ENCODE measurements at regions not wholly inside any gene's neighbourhood (a gene's known extent, or its start where the extent isn't known, plus 50 kb on each side); places are given as distances from the start of the nearest gene placed in this dataset.

DNA sequence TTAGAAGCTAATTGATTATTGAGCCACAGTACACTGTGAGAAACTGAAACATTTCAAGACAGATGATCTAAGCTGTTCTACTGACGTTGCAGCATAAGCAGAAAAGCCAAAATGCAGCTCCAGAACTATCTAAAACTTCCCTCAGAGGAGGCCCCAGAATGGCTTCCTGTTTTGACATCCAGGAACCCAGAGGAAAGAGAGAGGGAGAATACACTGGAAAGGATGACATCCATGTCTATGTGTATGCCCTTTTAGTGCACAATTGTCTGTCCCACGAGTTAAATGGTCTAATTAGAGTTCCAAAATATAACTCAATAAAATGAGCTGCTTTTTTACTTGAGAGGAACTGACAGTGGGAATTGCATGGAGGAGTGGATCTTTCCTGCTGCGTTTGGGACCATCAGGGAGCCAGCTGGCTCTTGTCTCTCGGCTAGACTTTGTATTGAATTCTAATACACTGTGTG is 688.1 kb downstream of the ZNF385D start:
- peaks cover 2% of the 10 kb centered on the region for H3K27me3 Mint-ChIP-seq (ENCODE audit: unreplicated experiment)
- no peak for DNase-seq (ENCODE audit: extremely low spot score, unreplicated experiment)
- TF ChIP-seq, protein P1, sequence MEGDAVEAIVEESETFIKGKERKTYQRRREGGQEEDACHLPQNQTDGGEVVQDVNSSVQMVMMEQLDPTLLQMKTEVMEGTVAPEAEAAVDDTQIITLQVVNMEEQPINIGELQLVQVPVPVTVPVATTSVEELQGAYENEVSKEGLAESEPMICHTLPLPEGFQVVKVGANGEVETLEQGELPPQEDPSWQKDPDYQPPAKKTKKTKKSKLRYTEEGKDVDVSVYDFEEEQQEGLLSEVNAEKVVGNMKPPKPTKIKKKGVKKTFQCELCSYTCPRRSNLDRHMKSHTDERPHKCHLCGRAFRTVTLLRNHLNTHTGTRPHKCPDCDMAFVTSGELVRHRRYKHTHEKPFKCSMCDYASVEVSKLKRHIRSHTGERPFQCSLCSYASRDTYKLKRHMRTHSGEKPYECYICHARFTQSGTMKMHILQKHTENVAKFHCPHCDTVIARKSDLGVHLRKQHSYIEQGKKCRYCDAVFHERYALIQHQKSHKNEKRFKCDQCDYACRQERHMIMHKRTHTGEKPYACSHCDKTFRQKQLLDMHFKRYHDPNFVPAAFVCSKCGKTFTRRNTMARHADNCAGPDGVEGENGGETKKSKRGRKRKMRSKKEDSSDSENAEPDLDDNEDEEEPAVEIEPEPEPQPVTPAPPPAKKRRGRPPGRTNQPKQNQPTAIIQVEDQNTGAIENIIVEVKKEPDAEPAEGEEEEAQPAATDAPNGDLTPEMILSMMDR (IDR thresholded peaks at IDR 0.05): no peak
- no peaks in the 10 kb centered on the region for H3K36me3 Mint-ChIP-seq (ENCODE audit: unreplicated experiment)
- H3K9me3 Mint-ChIP-seq (ENCODE audit: unreplicated experiment): no peaks in the 10 kb centered on the region
- no peak overlapping the region for H3K27ac Mint-ChIP-seq (ENCODE audit: unreplicated experiment)
- H3K4me1 Mint-ChIP-seq (ENCODE audit: unreplicated experiment): no peaks in the 10 kb centered on the region
- H3K4me3 Mint-ChIP-seq (ENCODE audit: unreplicated experiment): no peak overlapping the region

DNA sequence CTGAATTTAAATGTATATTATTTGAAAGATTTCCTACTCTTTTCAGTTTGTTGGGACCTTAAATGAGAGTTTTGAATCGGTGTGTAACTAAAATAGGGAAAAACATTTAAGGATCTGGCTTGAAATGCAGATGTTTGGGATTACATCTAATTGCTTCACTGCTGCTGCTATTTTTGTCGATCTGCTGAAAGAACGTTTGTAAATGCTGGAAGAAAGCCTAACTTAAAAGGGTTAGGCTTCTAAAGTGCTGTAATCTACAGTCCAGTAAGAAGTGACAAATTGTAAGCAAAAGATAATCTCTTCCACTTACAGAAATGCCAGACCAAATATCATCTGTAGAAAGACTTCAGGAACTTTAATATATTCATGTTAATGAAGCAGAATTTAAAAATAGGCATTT is 691.6 kb downstream of the ZNF385D start:
- Mint-ChIP-seq H3K36me3 (ENCODE audit: unreplicated experiment) (no peaks in the 10 kb centered on the region), H3K9me3 (ENCODE audit: unreplicated experiment) (no peaks in the 10 kb centered on the region), H3K27ac (ENCODE audit: unreplicated experiment) (no peak overlapping the region), H3K4me1 (ENCODE audit: unreplicated experiment) (no peaks in the 10 kb centered on the region), H3K27me3 (ENCODE audit: unreplicated experiment) (peaks cover 2% of the 10 kb centered on the region), H3K4me3 (ENCODE audit: unreplicated experiment) (no peak overlapping the region)
- TF ChIP-seq, protein P1 (IDR thresholded peaks at IDR 0.05): no peak
- DNase-seq (ENCODE audit: extremely low spot score, unreplicated experiment): no peak

DNA sequence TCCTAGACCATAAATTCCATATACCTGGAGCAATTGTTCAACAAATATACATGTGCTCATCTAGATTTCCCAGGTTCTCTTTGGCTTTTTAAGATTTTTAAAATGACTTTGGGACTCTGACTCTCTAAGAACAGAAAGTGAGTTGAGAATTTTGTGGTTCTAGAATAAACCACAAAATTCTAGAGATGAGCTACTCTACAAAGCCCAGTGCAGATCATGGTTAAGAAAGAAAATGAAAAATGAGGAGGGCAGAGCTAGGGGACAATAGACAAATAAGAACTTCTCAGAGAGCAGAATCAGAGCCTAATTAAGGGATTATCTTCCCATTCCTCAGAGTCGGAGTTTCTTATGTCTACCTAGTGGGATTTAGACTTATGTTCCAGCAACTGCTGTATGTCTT is 694.7 kb downstream of the ZNF385D start:
- H3K4me3 Mint-ChIP-seq (ENCODE audit: unreplicated experiment): no peak overlapping the region
- DNase-seq (ENCODE audit: extremely low spot score, unreplicated experiment): no peak
- H3K9me3 Mint-ChIP-seq (ENCODE audit: unreplicated experiment): no peaks in the 10 kb centered on the region
- H3K27ac Mint-ChIP-seq (ENCODE audit: unreplicated experiment): no peak overlapping the region
- TF ChIP-seq, protein P1 (IDR thresholded peaks at IDR 0.05): no peak
- H3K27me3 Mint-ChIP-seq (ENCODE audit: unreplicated experiment): peaks cover 2% of the 10 kb centered on the region
- no peaks in the 10 kb centered on the region for H3K4me1 Mint-ChIP-seq (ENCODE audit: unreplicated experiment)
- H3K36me3 Mint-ChIP-seq (ENCODE audit: unreplicated experiment): no peaks in the 10 kb centered on the region

DNA sequence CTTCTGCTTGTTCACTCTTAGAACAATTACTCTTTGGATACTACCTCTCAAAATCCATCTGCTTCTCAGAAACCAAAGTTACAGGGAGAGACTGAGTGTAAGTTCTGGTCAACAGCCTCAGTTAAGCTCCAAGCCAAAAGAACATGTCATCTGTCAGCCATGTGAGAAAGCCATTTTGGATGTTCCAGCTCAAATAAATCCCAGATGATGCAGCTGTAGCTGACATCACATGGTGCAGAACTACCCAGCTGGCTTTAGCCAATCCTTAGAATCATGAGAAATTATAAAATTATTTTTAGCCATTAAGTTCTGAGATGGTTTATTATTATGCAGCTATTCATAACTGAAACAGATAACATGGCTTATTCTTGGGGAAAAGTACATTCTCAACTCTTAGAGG is 696.0 kb downstream of the ZNF385D start:
- TF ChIP-seq, protein P1 (IDR thresholded peaks at IDR 0.05): no peak
- H3K36me3 Mint-ChIP-seq (ENCODE audit: unreplicated experiment): no peaks in the 10 kb centered on the region
- no peak for DNase-seq (ENCODE audit: extremely low spot score, unreplicated experiment)
- H3K27ac Mint-ChIP-seq (ENCODE audit: unreplicated experiment): no peak overlapping the region
- H3K4me3 Mint-ChIP-seq (ENCODE audit: unreplicated experiment): no peak overlapping the region
- no peaks in the 10 kb centered on the region for H3K9me3 Mint-ChIP-seq (ENCODE audit: unreplicated experiment)
- peaks cover 2% of the 10 kb centered on the region for H3K27me3 Mint-ChIP-seq (ENCODE audit: unreplicated experiment)
- no peaks in the 10 kb centered on the region for H3K4me1 Mint-ChIP-seq (ENCODE audit: unreplicated experiment)

DNA sequence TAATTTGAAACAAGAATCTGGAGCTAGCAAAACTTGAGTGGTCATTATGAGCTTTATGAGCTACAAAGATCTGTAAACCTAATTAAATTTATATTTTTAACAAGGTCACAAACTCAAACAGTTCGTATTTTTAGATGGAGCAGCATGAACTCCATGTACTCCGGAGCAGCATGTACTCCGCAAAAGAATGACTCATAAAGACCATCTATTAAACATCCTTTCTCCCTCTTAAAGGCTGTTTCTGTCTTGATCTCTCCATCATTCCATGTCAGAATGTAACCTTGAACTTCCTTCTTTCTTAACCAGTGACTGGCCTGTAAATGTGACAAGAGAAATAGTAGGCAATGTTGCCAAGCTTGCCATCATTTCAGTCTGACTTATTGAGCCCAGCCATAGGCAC is 696.9 kb downstream of the ZNF385D start:
- TF ChIP-seq, protein P1 (IDR thresholded peaks at IDR 0.05): no peak
- Mint-ChIP-seq H3K4me1 (ENCODE audit: unreplicated experiment) (no peaks in the 10 kb centered on the region), H3K36me3 (ENCODE audit: unreplicated experiment) (no peaks in the 10 kb centered on the region), H3K9me3 (ENCODE audit: unreplicated experiment) (no peaks in the 10 kb centered on the region), H3K27me3 (ENCODE audit: unreplicated experiment) (peaks cover 2% of the 10 kb centered on the region), H3K4me3 (ENCODE audit: unreplicated experiment) (no peak overlapping the region), H3K27ac (ENCODE audit: unreplicated experiment) (no peak overlapping the region)
- DNase-seq (ENCODE audit: extremely low spot score, unreplicated experiment): no peak

All from osteocyte (in vitro differentiated cells).